HUES64 (cell line): ENCODE measurements at regions not wholly inside any gene's neighbourhood (a gene's known extent, or its start where the extent isn't known, plus 50 kb on each side); places are given as distances from the start of the nearest gene placed in this dataset.

Experiments
- H3K27ac ChIP-seq: 2 replicates; pipeline ENCODE4 v1.7.0; 2013; ENCODE audit warnings: low read depth, low read length, inconsistent platforms
- H3K27me3 ChIP-seq: 2 replicates; pipeline ENCODE4 v1.6.1; 2013; ENCODE audit warnings: mild to moderate bottlenecking, low read length; ENCODE audit not compliant: insufficient read depth
- H3K36me3 ChIP-seq: 2 replicates; pipeline ENCODE4 v1.6.1; 2013; ENCODE audit warnings: mild to moderate bottlenecking, low read length; ENCODE audit not compliant: insufficient read depth
- H3K4me1 ChIP-seq: 2 replicates; pipeline ENCODE4 v1.6.1; 2013; ENCODE audit warnings: mild to moderate bottlenecking, low read length, moderate library complexity; ENCODE audit not compliant: insufficient read depth
- H3K4me3 ChIP-seq: 2 replicates; pipeline ENCODE4 v1.5.1; 2013; ENCODE audit warnings: mild to moderate bottlenecking, low read length, moderate library complexity
- H3K9ac ChIP-seq: 2 replicates; pipeline ENCODE4 v1.6.1; 2013; ENCODE audit warnings: mild to moderate bottlenecking, low read depth, low read length
- H3K9me3 ChIP-seq: 2 replicates; pipeline ENCODE4 v1.6.1; 2013; ENCODE audit warnings: low read depth, low read length; ENCODE audit not compliant: insufficient read depth
- WGBS: fragments of 150-250, 120-280 bp; methylation state at CpG from one replicate; pipeline ENCODE4 v1.1.7; 2013; ENCODE audit warnings: missing lambda C conversion rate; 5-methylcytosine and 5-hydroxymethylcytosine counted together

GRCh38 chr9:134252084-134252830 lies 74.0 kb upstream of the RXRA start:
- H3K27me3 ChIP-seq = no peaks in the 10 kb centered on the region
- 94% methylated on average over 23 of the region's 23 CpGs for WGBS
- H3K36me3 ChIP-seq = no peaks in the 10 kb centered on the region

GRCh38 chr9:134253606-134254205 lies 72.5 kb upstream of the RXRA start:
- Histone ChIP-seq H3K27ac (no peak overlapping the region), H3K9ac (no peak overlapping the region), H3K4me3 (no peak overlapping the region), H3K9me3 (no peaks in the 10 kb centered on the region), H3K27me3 (no peaks in the 10 kb centered on the region), H3K36me3 (no peaks in the 10 kb centered on the region), H3K4me1 (no peaks in the 10 kb centered on the region)
- WGBS = 80% methylated on average over 4 of the region's 4 CpGs

More at GRCh38 chr9:134252084-134252830, 74.0 kb upstream of the RXRA start:
- Histone ChIP-seq H3K4me3 (no peak overlapping the region), H3K9ac (no peak overlapping the region), H3K4me1 (no peaks in the 10 kb centered on the region), H3K9me3 (peaks cover 9% of the 10 kb centered on the region; the same call in 1 of the 2 replicates), H3K27ac (no peak overlapping the region)

- no peak overlapping the region for H3K9ac ChIP-seq
- H3K27ac ChIP-seq = no peak overlapping the region
- H3K36me3 ChIP-seq = no peaks in the 10 kb centered on the region
- no peak overlapping the region for H3K4me3 ChIP-seq
- no peaks in the 10 kb centered on the region for H3K4me1 ChIP-seq
- 95% methylated on average over 10 of the region's 10 CpGs for WGBS
- no peaks in the 10 kb centered on the region for H3K9me3 ChIP-seq
- no peaks in the 10 kb centered on the region for H3K27me3 ChIP-seq
Observed at GRCh38 chr9:134258332-134258731, 67.9 kb upstream of the RXRA start.

- 94% methylated on average over 11 of the region's 11 CpGs for WGBS
- Histone ChIP-seq H3K9ac (no peak overlapping the region), H3K27ac (no peak overlapping the region), H3K27me3 (no peaks in the 10 kb centered on the region), H3K4me3 (no peak overlapping the region), H3K36me3 (no peaks in the 10 kb centered on the region), H3K9me3 (no peaks in the 10 kb centered on the region), H3K4me1 (no peaks in the 10 kb centered on the region)
Observed at GRCh38 chr9:134258828-134259546, 67.3 kb upstream of the RXRA start.

- WGBS = 95% methylated on average over 14 of the region's 14 CpGs
- no peaks in the 10 kb centered on the region for H3K36me3 ChIP-seq
- H3K27me3 ChIP-seq = no peaks in the 10 kb centered on the region
- no peaks in the 10 kb centered on the region for H3K9me3 ChIP-seq
- H3K4me1 ChIP-seq = no peaks in the 10 kb centered on the region
- H3K4me3 ChIP-seq = no peak overlapping the region
- H3K9ac ChIP-seq = no peak overlapping the region
- H3K27ac ChIP-seq = no peak overlapping the region
Observed at GRCh38 chr9:134259708-134260107, 66.5 kb upstream of the RXRA start.

- H3K9me3 ChIP-seq = no peaks in the 10 kb centered on the region
- no peak overlapping the region for H3K27ac ChIP-seq
- H3K4me3 ChIP-seq = no peak overlapping the region
- no peaks in the 10 kb centered on the region for H3K27me3 ChIP-seq
- H3K36me3 ChIP-seq = no peaks in the 10 kb centered on the region
- 89% methylated on average over 18 of the region's 18 CpGs for WGBS
- no peak overlapping the region for H3K9ac ChIP-seq
- no peaks in the 10 kb centered on the region for H3K4me1 ChIP-seq
Observed at GRCh38 chr9:134260801-134261200, 65.5 kb upstream of the RXRA start.

- Histone ChIP-seq H3K9ac (no peak overlapping the region), H3K9me3 (no peaks in the 10 kb centered on the region), H3K27ac (no peak overlapping the region), H3K4me1 (no peaks in the 10 kb centered on the region), H3K36me3 (no peaks in the 10 kb centered on the region), H3K27me3 (no peaks in the 10 kb centered on the region), H3K4me3 (no peak overlapping the region)
- 91% methylated on average over 10 of the region's 10 CpGs for WGBS
Observed at GRCh38 chr9:134262035-134262434, 64.2 kb upstream of the RXRA start.

- Histone ChIP-seq H3K4me1 (no peaks in the 10 kb centered on the region), H3K36me3 (no peaks in the 10 kb centered on the region), H3K9ac (no peak overlapping the region), H3K27me3 (no peaks in the 10 kb centered on the region), H3K9me3 (no peaks in the 10 kb centered on the region), H3K27ac (no peak overlapping the region), H3K4me3 (no peak overlapping the region)
- 82% methylated on average over 11 of the region's 11 CpGs for WGBS
Observed at GRCh38 chr9:134263596-134263995, 62.7 kb upstream of the RXRA start.

- Histone ChIP-seq H3K9ac (no peak overlapping the region), H3K9me3 (no peaks in the 10 kb centered on the region), H3K27ac (no peak overlapping the region), H3K27me3 (no peaks in the 10 kb centered on the region), H3K36me3 (no peaks in the 10 kb centered on the region), H3K4me1 (no peaks in the 10 kb centered on the region), H3K4me3 (no peak overlapping the region)
- WGBS = 93% methylated on average over 11 of the region's 11 CpGs
Observed at GRCh38 chr9:134264169-134264568, 62.1 kb upstream of the RXRA start.

GRCh38 chr9:134265078-134265477 lies 61.2 kb upstream of the RXRA start:
- no peak overlapping the region for H3K27ac ChIP-seq
- no peaks in the 10 kb centered on the region for H3K9me3 ChIP-seq
- H3K36me3 ChIP-seq = no peaks in the 10 kb centered on the region
- WGBS = 81% methylated on average over 7 of the region's 7 CpGs
- H3K27me3 ChIP-seq = no peaks in the 10 kb centered on the region
- no peak overlapping the region for H3K4me3 ChIP-seq
- no peaks in the 10 kb centered on the region for H3K4me1 ChIP-seq
- H3K9ac ChIP-seq = no peak overlapping the region

GRCh38 chr9:134266418-134266817 lies 59.8 kb upstream of the RXRA start:
- Histone ChIP-seq H3K4me3 (no peak overlapping the region), H3K9ac (no peak overlapping the region), H3K27me3 (no peaks in the 10 kb centered on the region), H3K9me3 (no peaks in the 10 kb centered on the region), H3K36me3 (no peaks in the 10 kb centered on the region), H3K27ac (no peak overlapping the region), H3K4me1 (no peaks in the 10 kb centered on the region)
- WGBS = 83% methylated on average over 2 of the region's 2 CpGs
